ENCODE measurements at regions not wholly inside any gene's neighbourhood (a gene's known extent, or its start where the extent isn't known, plus 50 kb on each side); places are given as distances from the start of the nearest gene placed in this dataset.
"Not testable (repeated sequence)": the region's sequence is repeated elsewhere in the genome, so short reads cannot be mapped to it uniquely, and the experiment has no call there.

DNA sequence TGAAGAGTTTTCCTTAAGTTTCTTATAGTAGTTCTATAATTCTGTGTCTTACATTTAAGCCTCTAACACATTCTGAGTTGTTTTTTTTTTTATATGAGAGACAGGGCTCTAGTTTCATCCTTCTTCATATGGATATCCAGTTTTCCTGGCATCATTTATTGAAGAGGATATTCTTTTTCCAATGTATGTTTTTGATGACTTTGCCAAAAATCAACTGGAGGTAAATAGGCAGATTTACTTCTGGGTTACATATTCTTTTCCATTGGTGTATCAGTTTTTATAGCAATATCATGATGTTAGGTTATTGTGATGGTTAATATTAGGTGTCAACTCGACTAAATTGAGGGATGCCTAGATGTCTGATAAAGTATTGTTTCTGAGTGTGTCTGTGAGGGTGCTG lies 650.7 kb upstream of the GRID2 start:
- DNase-seq (ENCODE audit: low read depth) = no peak

DNA sequence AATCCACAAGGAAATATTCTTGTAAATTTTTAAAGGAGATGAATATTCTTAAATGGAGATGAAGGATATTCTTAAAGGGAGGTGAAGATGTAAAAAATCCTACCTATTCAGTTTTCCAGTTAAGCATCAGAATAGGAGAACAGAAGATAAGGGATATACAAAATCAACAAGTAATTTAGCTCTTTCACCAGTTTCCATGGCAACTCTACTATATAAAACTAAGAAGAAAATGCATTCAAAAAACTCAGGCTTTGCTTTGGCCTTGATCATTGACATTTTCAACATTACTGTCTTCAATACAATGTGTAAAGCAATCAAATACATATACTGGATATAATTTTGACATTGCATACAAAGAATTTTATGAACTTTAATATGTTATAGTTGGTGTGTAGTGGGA lies 622.7 kb upstream of the GRID2 start:
- DNase-seq (ENCODE audit: low read depth) = no peak

DNA sequence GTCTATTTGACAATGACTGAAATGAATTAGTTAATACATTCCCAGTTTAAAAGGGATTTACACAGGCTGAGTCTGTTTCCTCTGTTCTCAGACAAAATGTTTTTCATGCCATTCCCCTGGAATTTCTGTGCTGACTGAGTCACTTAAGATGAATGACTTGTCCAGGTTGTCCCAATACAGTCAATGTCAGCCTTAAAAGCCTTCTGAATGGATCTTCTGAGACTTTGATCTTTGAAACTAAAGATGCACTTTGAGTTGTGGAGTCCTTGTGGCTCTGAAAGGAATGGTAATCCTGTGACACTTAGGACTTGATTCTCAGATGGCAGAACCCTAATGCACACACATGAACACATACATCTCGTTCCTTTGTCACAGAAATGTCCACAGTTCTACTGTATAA lies 622.2 kb upstream of the GRID2 start:
- peak; percentile 2 for DNase-seq (ENCODE audit: low read depth)

- DNase-seq (ENCODE audit: low read depth) = no peak
Measured at GRCh38 chr4:91684955-91685354, 618.8 kb upstream of the GRID2 start.

DNA sequence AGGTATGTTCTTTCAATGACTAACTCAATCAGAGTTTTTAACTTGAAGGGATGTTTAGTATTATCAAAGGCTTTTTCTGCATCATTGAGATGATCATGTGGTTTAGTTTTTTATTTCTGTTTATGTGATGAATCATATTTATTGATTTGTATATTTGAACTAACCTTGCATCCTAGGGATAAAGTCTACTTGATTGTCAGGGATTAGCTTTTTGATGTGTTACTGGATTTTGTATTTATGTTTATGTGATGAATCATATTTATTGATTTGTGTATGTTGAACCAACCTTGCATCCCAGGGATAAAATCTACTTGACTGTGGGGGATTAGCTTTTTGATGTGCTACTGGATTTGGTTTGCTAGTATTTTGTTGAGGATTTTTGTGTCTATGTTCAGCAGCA lies 615.4 kb upstream of the GRID2 start:
- no peak for DNase-seq (ENCODE audit: low read depth)

DNA sequence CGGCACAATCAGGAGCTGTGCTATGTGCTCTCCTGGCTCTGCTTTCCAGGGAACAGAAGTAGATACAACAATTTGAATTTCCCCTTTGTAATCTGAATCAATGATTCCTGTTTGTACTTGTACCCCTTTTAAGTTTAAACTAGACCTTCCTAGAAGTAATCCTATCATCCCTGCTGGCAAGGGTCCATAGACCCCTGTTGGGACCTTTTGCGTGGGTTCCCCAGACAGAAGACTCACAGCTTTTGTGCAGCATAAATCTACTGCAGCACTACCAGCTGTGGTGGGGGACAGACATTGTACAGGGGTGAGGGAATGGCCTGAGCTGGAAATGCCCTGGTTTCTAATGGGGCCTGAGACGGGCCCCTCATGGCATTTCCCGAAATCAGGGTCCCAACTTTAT lies 604.1 kb upstream of the GRID2 start:
- DNase-seq (ENCODE audit: low read depth) = not testable (repeated sequence)

- DNase-seq (ENCODE audit: low read depth) = peak; percentile 5
Measured at GRCh38 chr4:91729851-91730250, 573.9 kb upstream of the GRID2 start.

DNA sequence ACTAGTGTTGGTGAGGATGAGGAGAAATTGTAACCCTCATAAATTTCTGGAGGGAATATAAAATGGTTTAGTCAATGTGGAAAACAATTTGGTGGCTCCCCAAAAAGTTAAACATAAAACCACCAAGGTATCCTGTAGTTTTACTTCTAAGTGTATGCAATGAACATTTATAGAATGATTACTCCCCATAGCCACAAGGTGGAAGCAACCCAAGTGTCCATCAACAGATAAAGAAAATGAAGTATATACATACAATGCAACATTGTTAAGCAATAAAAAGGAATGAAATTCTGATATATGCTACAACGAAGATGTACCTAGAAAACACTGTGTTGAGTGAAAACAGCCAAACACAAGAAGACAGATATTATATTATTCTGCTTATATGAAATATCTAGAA lies 569.1 kb upstream of the GRID2 start:
- DNase-seq (ENCODE audit: low read depth) = peak; percentile 32

DNA sequence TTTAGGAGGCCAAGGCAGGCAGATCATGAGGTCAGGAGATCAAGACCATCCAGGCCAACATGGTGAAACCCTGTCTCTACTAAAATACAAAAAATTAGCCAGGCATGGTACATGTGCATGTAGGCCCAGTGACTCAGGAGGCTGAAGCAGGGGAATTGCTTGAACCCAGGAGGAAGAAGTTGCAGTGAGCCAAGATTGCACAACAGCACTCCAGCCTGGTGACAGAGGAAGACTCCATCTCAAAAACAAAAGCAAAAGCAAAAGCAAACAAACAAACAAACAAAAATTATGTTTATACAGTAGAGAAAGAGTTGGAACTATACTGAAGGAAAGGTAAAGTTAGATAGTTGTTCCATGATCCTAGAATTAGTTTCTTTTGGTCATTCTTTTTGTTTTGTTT lies 564.9 kb upstream of the GRID2 start:
- DNase-seq (ENCODE audit: low read depth) = peak; percentile 7

DNA sequence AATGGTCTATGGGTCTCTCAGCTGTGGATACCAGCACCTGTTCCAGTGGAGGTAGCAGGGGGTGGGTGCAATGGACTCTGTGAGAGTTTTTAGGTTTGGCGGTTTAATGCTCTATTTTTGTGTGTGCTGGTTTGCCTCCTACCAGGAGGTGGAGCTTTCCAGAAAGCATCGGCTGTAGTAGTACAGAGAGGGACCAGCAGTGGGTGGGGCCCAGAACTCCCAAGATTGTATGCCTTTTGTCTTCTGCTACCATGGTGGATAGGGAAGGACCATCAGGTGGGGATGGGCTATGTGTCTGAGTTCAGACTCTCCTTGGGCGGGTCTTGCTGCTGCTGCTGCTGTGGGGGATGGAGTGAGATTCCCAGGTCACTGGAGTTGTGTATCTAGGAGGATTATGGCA lies 557.2 kb upstream of the GRID2 start:
- DNase-seq (ENCODE audit: low read depth) = peak; percentile 13

GRCh38 chr4:91751961-91752360 lies 551.8 kb upstream of the GRID2 start:
- no peak for DNase-seq (ENCODE audit: low read depth)

DNA sequence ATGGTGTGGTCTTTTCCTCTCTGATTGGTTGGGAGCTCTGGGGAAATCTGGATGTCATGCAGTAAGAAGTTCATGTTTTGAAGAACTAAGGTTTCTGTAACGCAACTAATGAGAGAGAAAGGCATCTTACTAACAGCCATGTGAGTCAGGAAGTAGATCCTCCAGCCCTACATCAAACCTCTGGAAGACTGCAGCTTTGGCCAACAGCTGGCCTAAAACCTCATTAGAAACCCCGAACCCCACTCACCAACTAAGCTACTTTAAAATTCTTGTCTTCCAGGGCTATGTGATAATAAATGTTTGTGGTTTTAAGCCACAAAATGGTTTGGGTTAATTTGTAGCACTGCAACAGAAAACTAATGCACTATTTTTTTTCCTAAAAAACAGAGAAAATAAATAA lies 549.0 kb upstream of the GRID2 start:
- peak; percentile 69 for DNase-seq (ENCODE audit: low read depth)

DNA sequence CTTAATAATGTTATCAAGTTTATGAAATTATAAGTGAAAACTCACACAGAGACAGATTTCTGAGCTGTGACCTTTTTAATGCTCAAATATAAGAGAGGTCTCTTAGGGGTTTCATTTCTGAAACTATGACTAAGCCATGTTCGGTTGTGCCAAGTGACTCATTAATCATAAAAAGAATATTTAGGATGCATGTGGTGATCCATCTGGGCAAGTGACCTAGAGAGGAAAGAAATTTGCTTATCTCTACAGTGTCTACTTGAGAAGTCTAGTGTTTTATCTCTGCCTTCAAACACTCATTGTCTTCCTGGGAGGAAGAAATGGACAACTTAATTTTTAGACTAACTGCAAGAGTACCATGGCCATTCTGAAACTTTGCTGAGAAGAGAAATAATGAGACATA lies 545.3 kb upstream of the GRID2 start:
- DNase-seq (ENCODE audit: low read depth) = peak; percentile 79

- DNase-seq (ENCODE audit: low read depth) = no peak
Measured at GRCh38 chr4:91764085-91764484, 539.7 kb upstream of the GRID2 start.

DNA sequence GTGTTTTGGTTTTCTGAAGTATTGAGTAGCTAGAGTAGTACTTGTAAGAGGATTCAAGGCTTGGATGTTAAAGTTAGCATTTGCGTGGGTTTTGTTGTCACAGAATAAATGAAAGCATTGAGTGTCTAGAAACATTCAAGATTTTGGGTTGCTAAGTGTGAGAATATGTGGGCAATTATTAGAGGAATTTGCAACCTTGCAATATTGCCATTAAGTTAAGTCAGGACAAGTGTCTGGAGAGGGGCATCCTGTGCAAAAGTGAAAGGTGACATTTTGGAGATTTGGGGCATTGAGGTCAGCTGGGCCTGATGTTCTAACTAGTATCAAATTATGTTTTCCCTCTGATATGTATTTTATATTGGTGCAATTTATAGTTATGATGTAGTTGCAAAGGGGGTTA lies 533.9 kb upstream of the GRID2 start:
- no peak for DNase-seq (ENCODE audit: low read depth)

GRCh38 chr4:91791631-91792030 lies 512.1 kb upstream of the GRID2 start:
- DNase-seq (ENCODE audit: low read depth) = not testable (repeated sequence)

DNA sequence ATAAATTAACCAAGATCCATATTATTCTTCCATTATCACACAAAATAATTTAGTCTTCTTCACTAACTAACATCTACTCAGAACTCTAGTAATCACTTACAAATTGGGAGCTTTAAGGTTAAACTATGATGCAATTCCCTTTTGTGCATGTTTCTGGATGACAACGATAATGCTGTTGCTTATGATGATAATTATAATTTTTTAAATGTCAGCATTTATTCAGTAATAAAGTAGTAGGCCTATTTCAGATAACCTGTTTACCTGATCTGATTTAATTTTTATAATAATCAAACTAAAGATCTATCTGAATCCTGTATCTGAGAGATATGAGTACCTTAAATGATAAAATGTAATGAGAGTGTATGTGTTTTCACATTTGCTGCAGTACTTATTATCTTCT lies 507.8 kb upstream of the GRID2 start:
- DNase-seq (ENCODE audit: low read depth) = no peak

- DNase-seq (ENCODE audit: low read depth) = no peak
Measured at GRCh38 chr4:91812319-91812718, 491.4 kb upstream of the GRID2 start.

- DNase-seq (ENCODE audit: low read depth) = no peak
Measured at GRCh38 chr4:91824773-91825172, 479.0 kb upstream of the GRID2 start.

DNA sequence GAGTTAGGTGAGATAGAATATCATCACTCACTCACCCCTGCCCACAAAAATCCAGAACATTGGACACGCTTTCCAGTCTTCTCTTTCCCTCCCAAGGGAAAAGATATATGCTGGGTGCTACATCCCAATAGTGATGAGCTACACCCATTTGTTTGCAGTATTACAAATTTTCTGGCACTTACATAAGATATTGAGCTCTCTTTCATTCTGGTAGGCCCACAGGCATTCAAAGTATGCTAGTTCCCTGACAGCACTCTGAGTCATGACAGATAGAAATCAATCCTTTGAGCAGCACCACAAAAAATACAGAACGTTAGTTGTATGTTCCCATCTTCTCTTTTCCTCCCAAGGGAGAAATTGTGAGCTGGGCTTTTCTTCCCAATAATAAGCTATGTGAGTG lies 477.6 kb upstream of the GRID2 start:
- DNase-seq (ENCODE audit: low read depth) = peak; percentile 92

GRCh38 chr4:91827914-91828313 lies 475.9 kb upstream of the GRID2 start:
- no peak for DNase-seq (ENCODE audit: low read depth)

DNA sequence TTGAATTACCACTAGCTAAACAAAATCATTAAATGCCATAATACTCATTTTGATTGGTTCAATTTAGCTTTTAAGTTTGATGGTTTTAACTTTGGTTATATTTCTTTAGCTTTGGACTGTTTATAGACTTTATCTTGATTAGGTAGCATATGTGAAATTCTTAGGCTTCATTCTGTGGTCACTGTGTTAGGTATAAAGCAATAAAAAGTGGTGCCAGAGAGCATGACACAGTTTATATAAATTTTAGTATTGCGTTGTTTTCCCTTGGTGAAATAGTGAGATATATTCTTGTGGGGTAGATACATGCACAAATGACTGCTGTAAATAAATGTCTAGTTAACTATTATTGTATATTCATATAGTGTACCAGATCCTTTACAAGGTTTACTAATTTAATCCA lies 474.2 kb upstream of the GRID2 start:
- peak; percentile 87 for DNase-seq (ENCODE audit: low read depth)

DNA sequence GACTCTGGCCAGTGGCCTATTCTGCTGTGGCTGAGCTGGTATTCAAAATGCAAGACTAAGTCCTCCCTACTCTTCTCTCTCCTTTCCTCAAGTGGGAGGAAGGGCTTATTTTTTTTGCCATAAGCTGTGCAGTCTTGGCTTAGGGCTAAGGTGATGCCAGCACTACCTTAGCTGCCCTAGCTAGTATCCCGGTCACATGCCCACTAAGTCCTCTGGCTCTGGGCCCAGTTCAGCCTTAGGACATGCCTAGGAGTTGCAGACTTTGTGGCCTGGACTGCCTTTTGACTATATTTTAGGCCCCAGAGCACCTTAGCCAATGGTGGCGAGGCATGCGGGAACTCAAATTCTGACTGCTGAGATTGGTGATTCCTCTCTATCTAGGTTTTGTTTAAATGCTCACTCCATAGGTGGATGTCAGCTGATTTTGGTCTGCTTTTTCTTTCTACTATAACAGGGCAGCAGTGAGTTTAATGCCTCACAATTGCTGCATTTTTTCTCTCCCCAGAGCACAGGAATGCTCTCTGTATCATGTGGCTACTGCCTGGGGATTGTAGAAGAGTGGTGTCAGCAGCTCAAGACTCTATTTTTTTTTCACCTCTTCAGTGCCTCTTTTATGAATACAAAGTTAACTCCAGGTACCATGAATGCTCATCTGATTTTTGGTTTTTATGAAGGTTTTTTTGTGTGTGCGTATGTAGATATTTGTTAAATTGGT lies 472.9 kb upstream of the GRID2 start:
- DNase-seq (ENCODE audit: low read depth) = peak; percentile 48

DNA sequence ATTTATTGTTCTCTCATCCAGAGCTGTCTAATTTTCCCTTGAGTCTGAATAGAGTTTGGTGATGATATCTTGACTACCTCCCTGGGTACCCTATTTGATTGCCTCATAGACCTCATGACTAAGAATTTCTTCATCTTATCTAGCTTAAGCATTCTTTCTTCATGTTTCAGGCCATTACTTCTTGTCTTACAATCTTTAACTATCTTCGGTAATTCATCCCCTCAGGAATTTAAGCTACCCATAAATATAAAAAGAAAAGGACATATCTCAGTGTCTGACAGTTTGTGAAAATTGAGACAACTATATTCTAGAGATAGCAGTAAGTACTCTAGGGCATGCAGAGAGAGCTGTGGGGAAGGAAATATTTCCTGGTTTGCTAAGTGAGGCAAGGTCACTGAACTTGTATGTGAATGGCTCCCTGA lies 466.1 kb upstream of the GRID2 start:
- peak; percentile 99 for DNase-seq (ENCODE audit: low read depth)
